NCI-H510A treated with DMSO at 0.1 percent for 48 hours (cell line): ENCODE measurements at regions not wholly inside any gene's neighbourhood (a gene's known extent, or its start where the extent isn't known, plus 50 kb on each side); places are given as distances from the start of the nearest gene placed in this dataset.

Experiments used
- DNase-seq: peaks from one replicate; lab custom pipeline; 2025; lab: John Stamatoyannopoulos, UW

DNA sequence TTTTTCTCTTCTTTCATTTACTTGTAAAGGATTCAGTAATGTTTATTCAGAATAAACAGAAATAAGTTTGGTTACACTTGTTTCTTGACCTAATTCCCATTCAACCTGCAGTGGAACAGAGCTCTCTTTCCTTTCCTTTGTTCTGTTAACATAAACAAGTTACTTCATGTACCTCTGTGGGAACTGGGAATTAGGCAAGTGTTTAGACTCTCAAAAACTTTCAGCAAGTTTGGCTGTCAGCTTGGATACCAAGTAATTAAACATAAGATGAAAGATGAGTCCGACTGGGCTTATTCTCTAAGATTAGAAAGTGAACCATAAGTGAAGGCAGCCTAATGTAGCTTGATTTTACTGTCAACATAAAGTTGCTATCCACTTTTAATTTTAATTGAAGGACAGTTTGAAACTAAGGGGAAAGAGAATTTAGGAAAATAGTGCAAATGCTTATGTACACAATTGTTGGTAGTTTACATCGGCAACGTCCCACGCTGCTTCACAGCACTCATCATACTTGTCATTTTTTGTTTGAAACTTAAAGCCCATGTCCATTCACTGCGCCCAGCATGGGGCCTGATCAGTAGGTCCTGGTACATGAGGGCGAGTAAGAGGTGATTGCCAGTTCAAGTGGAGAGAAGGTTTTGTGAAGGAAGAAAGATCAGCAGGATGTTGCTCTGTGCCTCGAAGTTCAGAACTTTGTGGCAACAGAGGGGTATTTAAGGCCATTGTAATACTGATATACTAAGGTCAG, 113.0 kb downstream of the PLEKHG1 start:
- DNase-seq, result no peak

DNA sequence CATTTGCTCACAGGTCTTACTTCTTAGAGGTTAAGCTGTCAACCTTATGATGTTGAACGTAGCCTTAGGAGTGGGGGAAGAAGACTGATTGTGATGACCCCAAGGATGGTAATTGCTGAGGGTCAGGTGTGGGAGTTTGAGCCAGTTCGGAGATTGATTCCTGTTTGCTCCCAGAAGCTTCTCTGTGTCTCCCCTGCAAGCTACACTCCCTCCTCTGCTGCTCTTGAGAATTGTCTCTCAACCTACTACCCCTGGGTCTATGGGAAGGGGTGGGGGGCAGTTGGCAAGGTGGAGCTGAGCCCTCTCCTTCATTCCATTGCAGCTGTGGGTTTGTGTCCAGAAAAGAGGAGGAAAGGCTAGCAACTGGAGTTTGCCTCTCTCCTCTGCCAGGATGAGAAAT, 113.8 kb downstream of the PLEKHG1 start:
- no peak for DNase-seq

GRCh38 chr6:150713931-150714330, 114.2 kb downstream of the PLEKHG1 start:
- no peak for DNase-seq

DNA sequence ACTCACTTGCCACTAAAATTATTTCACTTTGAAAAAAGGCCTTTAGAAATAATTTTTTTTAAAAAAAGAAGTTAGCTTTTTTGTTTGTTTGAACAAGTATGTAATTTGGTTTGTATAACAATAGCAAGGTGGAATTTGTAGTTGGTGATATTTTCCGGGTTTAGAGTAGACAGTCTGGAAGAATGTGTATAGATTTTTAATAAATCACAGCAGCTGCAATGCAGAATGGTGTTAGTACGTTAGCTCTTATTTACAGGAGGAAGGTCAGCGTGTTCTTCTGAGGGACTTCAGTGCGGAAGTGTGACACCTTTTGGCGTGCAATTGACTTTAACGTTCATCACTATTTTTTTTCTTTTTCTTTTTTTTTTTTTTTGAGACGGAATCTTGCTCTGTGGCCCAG, 115.4 kb downstream of the PLEKHG1 start:
- no peak for DNase-seq

- DNase-seq, result peak; percentile 48
Observed at GRCh38 chr6:150717419-150717818, 117.7 kb downstream of the PLEKHG1 start.

GRCh38 chr6:150719099-150719766, 119.5 kb downstream of the PLEKHG1 start:
- peak; percentile 64 for DNase-seq

DNA sequence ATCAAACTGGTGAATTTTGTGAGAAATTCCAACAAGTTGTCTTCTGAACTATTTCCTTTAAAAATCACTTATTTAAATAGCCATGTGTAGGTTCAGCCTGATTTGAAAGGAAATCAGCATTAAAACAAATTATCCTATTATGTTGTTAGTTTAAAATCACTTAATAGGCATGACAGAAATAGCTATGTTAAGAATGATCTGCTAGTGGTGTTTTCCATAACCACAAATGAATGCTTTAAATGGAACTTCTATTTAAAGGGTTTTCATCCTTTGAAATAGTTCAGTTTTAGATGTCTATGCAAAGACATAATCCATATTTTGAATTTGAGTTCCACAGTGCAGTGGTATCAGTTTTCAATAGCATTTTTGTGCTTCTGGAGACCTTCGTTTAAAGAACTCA, 120.1 kb downstream of the PLEKHG1 start:
- DNase-seq, result no peak

DNA sequence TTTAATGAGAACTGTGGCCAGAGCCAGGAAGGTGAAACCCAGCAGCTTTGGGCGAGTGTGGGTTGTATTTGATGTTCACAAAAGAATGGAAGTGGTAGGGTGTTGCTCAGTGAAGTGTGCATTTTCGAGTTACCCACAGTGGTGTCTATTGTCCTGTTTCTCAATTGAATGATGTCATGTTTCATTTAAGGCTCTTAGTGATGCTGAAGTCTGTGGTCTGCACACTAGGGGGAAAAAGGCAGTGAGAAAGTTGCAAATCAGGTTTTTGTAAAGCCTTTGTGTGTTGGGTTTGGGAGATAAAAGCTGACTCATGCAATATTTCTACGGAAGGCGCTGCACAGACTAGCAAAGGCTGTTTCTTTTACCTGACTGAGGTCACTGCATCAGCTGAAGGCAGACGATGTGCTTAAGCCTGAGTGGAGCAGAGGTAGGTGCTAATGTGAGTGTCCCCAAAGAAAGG, 121.1 kb downstream of the PLEKHG1 start:
- peak; percentile 75 for DNase-seq

GRCh38 chr6:150721418-150722266, 122.0 kb downstream of the PLEKHG1 start:
- DNase-seq, result no peak

- DNase-seq, result no peak
Observed at GRCh38 chr6:150722614-150723344, 123.1 kb downstream of the PLEKHG1 start.

DNA sequence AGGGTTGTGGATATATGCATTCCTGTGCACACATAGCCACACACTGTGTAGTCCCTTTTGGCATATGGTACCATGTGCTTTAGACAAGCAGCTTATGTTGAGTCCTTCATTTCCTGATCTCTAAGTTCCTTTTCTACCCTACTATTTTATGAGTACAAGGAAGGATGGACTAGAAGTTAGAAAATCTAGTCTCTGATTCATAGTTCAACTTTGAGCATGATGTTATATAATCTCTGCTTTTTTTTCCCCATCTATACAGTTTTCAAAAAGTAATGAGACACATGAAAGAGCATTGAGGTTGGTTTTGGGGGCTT, 123.6 kb downstream of the PLEKHG1 start:
- no peak for DNase-seq

DNA sequence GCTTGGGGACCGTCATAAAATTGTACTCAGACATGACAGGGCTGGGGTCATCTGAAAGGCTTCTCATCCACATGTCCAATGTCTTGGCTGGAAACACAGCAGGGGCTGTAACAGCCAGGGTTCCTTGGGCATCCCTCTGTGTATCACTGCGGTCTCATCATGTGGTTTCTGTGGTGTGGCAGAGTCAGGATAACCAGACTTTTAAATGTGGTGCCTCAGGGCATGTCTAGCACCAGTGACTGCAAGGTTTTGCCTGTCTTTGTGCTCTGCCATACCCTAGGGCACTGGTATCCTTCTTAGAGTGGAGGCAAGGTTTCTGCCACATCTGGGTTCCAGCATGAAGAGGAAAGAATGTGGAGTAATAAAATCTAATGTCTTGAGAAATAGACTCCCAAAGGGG, 124.2 kb downstream of the PLEKHG1 start:
- no peak for DNase-seq

DNA sequence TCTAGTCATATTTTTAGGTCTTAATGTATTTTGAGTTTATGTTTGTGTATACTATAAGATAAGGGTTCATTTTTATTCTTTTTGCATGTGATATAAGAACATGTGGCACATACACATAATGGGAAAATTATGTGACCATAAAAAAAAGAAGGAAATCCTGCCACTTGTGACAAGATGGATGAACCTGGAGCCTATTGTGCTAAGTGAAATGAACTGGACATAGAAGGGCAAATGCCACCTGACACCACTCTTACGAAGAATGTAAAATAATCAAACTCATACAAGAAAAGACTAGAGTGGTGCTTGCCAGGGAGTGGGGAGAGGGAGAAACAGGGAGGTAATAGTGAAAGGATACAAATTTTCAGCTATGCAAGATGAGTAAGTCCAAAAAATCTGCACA, 126.1 kb downstream of the PLEKHG1 start:
- DNase-seq, result no peak

- no peak for DNase-seq
Observed at GRCh38 chr6:150729188-150729748, 129.6 kb downstream of the PLEKHG1 start.

DNA sequence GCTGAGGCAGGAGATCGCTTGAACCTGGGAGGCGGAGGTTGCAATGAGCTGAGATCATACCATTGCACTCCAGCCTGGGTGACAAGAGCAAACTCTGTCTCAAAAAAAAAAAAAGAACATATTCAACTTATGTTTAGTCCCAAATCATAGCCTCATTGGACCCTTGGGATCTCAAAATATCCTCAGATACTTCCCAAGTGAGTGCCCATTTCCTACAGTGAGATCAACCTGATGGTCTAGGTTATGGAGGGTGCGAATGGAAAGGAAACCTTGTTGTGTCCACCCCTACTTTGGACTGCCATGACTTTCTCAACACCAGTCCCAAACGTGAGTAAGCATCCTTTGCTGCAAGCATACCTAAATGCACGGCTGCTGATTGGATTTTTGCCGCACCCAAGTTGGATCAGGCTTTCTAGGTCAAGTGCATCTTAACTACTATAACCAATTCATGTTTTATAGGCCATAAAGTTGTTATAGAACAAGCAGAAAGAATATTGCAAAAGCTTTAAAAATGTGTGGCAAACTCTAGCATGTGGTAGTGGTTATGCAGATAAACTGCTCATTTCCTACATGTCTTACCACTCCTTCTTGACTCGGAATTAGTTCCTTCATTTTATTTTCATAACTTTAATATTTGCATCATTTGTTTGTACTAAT, 131.2 kb downstream of the PLEKHG1 start:
- no peak for DNase-seq

DNA sequence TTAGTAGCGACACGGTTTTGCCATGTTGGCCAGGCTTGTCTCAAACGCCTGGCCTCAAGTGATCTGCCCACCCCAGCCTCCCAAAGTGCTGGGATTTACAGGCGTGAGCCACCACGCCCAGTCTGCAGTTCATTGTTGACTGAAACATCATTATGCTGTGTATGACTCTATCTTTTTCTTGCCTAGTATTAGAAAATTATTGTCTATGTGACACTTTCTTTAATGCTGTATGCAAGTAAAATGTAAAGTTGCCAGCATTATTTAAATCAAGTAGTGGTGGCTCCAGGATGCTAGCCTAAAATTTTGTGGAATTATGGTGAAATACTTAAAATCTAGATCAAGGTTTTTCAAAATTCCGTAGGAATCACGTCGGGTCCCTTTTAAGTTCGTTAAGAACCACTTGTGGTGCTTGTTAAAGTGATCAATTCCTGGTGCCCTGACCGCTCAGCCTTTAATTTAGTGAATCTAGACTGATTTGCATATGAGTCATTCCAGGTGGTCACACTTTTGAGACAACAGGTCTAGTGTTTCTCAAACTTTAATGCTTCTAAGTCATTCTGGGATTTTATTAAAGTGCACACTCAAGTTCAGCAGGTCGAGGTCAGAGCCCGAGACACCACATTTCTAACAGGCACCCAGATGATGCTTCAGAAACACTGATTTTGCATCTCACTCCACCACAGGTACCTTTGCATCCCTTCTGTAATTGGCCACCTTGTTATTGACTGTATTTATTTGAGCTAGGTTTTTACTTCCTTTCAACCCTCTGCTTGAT, 132.6 kb upstream of the MTHFD1L start:
- no peak for DNase-seq

DNA sequence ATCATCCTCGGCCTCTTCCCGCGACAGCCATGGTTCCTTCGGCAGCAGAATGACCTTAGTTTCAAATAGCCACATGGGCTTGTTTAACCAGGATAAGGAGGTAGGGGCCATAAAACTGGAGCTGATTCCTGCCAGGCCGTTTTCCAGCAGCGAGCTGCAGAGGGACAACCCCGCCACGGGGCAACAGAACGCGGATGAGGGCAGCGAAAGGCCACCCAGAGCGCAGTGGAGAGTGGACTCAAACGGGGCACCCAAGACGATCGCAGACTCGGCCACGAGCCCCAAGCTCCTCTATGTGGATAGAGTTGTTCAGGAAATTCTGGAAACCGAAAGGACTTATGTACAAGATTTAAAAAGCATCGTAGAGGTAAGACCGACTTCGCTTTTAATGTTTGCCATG, 131.8 kb upstream of the MTHFD1L start:
- DNase-seq, result no peak

DNA sequence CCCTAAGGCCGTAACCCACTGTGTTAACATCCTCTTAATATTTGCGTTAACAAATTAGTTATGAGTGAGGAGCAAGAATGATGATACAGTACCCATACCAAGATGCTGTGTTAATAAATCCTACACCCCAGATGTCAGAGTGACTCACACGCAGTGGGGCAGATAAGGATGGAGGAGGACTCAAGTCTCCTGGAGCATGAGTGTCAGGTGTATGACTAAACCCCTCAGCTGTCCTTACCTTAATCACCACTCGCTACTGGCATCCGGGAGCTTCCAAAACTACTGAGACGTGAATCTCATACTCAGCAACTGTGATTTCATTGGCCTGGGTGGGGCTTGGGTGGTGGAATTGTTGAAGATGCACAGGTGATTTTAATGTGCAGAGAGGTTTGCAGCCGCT, 131.3 kb upstream of the MTHFD1L start:
- DNase-seq, result no peak

DNA sequence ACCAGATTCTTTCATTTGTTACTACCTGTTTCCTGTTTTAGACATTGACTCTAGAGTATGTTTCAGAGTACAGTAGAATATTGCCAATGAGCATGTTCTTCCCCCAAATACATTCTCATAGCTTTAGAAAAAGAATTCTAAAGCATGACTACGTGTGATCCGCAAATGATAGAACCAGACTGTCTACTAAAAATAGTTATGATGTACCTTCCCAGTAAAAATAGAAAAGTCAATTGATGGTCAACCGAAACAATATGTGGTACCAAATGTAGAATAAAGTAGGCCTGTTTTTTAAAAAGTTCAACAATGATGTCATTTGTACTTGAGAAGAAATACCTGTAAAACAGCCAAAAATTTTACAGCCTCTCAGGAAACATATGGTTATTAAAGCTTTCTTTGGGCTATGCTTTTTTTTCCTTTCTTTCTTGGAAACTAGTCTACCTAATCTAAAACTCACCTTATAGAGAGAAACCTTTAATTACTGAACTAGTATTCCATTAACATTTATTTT, 130.1 kb upstream of the MTHFD1L start:
- DNase-seq, result no peak

GRCh38 chr6:150738092-150738629, 127.3 kb upstream of the MTHFD1L start:
- no peak for DNase-seq
